Skeletal muscle satellite cell (primary cell): ENCODE measurements at regions not wholly inside any gene's neighbourhood (a gene's known extent, or its start where the extent isn't known, plus 50 kb on each side); places are given as distances from the start of the nearest gene placed in this dataset.

Experiments used
- H3K27me3 ChIP-seq: 2 replicates; pipeline ENCODE4 v1.7.0; 2013; ENCODE audit warnings: low read length; ENCODE audit not compliant: control insufficient read depth, insufficient read depth
- H3K36me3 ChIP-seq: 2 replicates; pipeline ENCODE4 v1.7.0; 2013; ENCODE audit warnings: mild to moderate bottlenecking, control low read depth, low read length; ENCODE audit not compliant: insufficient read depth
- H3K4me1 ChIP-seq: 2 replicates; pipeline ENCODE4 v1.7.0; 2013; ENCODE audit warnings: low read length; ENCODE audit not compliant: control insufficient read depth, insufficient read depth
- H3K4me2 ChIP-seq: 2 replicates; pipeline ENCODE4 v1.7.0; 2013; ENCODE audit warnings: mild to moderate bottlenecking, low read length
- H3K4me3 ChIP-seq: 2 replicates; pipeline ENCODE4 v1.7.0; 2013; ENCODE audit warnings: low read length
- H3K9ac ChIP-seq: 2 replicates; pipeline ENCODE4 v1.7.0; 2013; ENCODE audit warnings: mild to moderate bottlenecking, low read depth, low read length, moderate library complexity
- H3K9me3 ChIP-seq: replicated peaks from 2 replicates; pipeline ENCODE4 v1.7.0; 2013; ENCODE audit warnings: mild to moderate bottlenecking, control low read depth, low read length

- H3K4me2 ChIP-seq = no peak overlapping the region
Measured at GRCh38 chr10:76686201-76686600, 951.4 kb downstream of the KCNMA1 start.

GRCh38 chr10:76684968-76685367, 952.6 kb downstream of the KCNMA1 start:
- no peak overlapping the region for H3K4me3 ChIP-seq
- no peaks in the 10 kb centered on the region for H3K36me3 ChIP-seq
- H3K4me2 ChIP-seq = no peak overlapping the region
- H3K9ac ChIP-seq = no peak overlapping the region
- no peaks in the 10 kb centered on the region for H3K9me3 ChIP-seq
- peaks cover 17% of the 10 kb centered on the region for H3K27me3 ChIP-seq
- no peaks in the 10 kb centered on the region for H3K4me1 ChIP-seq

More at GRCh38 chr10:76686201-76686600, 951.4 kb downstream of the KCNMA1 start:
- no peaks in the 10 kb centered on the region for H3K36me3 ChIP-seq
- no peaks in the 10 kb centered on the region for H3K9me3 ChIP-seq
- peaks cover 14% of the 10 kb centered on the region for H3K27me3 ChIP-seq
- no peak overlapping the region for H3K4me3 ChIP-seq
- H3K9ac ChIP-seq = no peak overlapping the region
- H3K4me1 ChIP-seq = no peaks in the 10 kb centered on the region

GRCh38 chr10:76681153-76681552, 956.5 kb downstream of the KCNMA1 start:
- peaks cover 5% of the 10 kb centered on the region for H3K4me1 ChIP-seq
- peaks cover 26% of the 10 kb centered on the region for H3K27me3 ChIP-seq
- H3K4me3 ChIP-seq = no peak overlapping the region
- H3K36me3 ChIP-seq = no peaks in the 10 kb centered on the region
- H3K4me2 ChIP-seq = no peak overlapping the region
- H3K9me3 ChIP-seq = no peaks in the 10 kb centered on the region
- no peak overlapping the region for H3K9ac ChIP-seq

GRCh38 chr10:76679030-76679429, 958.6 kb downstream of the KCNMA1 start:
- H3K9me3 ChIP-seq = no peaks in the 10 kb centered on the region
- no peak overlapping the region for H3K9ac ChIP-seq
- H3K27me3 ChIP-seq = peaks cover 18% of the 10 kb centered on the region
- H3K4me1 ChIP-seq = peaks cover 10% of the 10 kb centered on the region
- no peaks in the 10 kb centered on the region for H3K36me3 ChIP-seq
- H3K4me3 ChIP-seq = no peak overlapping the region
- no peak overlapping the region for H3K4me2 ChIP-seq

GRCh38 chr10:76675951-76676587, 961.5 kb downstream of the KCNMA1 start:
- H3K4me3 ChIP-seq = no peak overlapping the region
- H3K36me3 ChIP-seq = no peaks in the 10 kb centered on the region

GRCh38 chr10:76675561-76675950, 962.1 kb downstream of the KCNMA1 start:
- peaks cover 18% of the 10 kb centered on the region for H3K27me3 ChIP-seq
- H3K9ac ChIP-seq = no peak overlapping the region

More at GRCh38 chr10:76675951-76676587, 961.5 kb downstream of the KCNMA1 start:
- Histone ChIP-seq H3K9me3 (no peaks in the 10 kb centered on the region), H3K4me1 (peaks cover 10% of the 10 kb centered on the region), H3K27me3 (peaks cover 18% of the 10 kb centered on the region), H3K4me2 (no peak overlapping the region), H3K9ac (no peak overlapping the region)

GRCh38 chr10:76667408-76668370, 969.9 kb downstream of the KCNMA1 start:
- H3K36me3 ChIP-seq = no peaks in the 10 kb centered on the region
- no peaks in the 10 kb centered on the region for H3K4me1 ChIP-seq
- H3K4me2 ChIP-seq = no peak overlapping the region
- H3K9me3 ChIP-seq = no peaks in the 10 kb centered on the region
- H3K27me3 ChIP-seq = no peaks in the 10 kb centered on the region
- no peak overlapping the region for H3K9ac ChIP-seq
- H3K4me3 ChIP-seq = no peak overlapping the region

More at GRCh38 chr10:76675561-76675950, 962.1 kb downstream of the KCNMA1 start:
- Histone ChIP-seq H3K4me2 (no peak overlapping the region), H3K4me3 (no peak overlapping the region), H3K36me3 (no peaks in the 10 kb centered on the region), H3K9me3 (no peaks in the 10 kb centered on the region), H3K4me1 (peaks cover 10% of the 10 kb centered on the region)

- Histone ChIP-seq H3K4me1 (no peaks in the 10 kb centered on the region), H3K9me3 (no peaks in the 10 kb centered on the region), H3K27me3 (no peaks in the 10 kb centered on the region), H3K9ac (no peak overlapping the region), H3K4me3 (no peak overlapping the region), H3K36me3 (no peaks in the 10 kb centered on the region), H3K4me2 (no peak overlapping the region)
Measured at GRCh38 chr10:76666891-76667290, 970.7 kb downstream of the KCNMA1 start.

GRCh38 chr10:76665029-76665428, 972.6 kb downstream of the KCNMA1 start:
- H3K4me3 ChIP-seq = no peak overlapping the region
- H3K36me3 ChIP-seq = no peaks in the 10 kb centered on the region
- no peaks in the 10 kb centered on the region for H3K27me3 ChIP-seq
- no peak overlapping the region for H3K4me2 ChIP-seq
- H3K9ac ChIP-seq = no peak overlapping the region
- H3K9me3 ChIP-seq = no peaks in the 10 kb centered on the region
- H3K4me1 ChIP-seq = no peaks in the 10 kb centered on the region

- H3K27me3 ChIP-seq = no peaks in the 10 kb centered on the region
- H3K36me3 ChIP-seq = no peaks in the 10 kb centered on the region
- H3K9ac ChIP-seq = no peak overlapping the region
- H3K4me3 ChIP-seq = no peak overlapping the region
- no peak overlapping the region for H3K4me2 ChIP-seq
- H3K4me1 ChIP-seq = no peaks in the 10 kb centered on the region
- no peaks in the 10 kb centered on the region for H3K9me3 ChIP-seq
Measured at GRCh38 chr10:76657337-76658012, 980.1 kb downstream of the KCNMA1 start.

GRCh38 chr10:76651154-76651553, 986.5 kb downstream of the KCNMA1 start:
- H3K9me3 ChIP-seq = no peaks in the 10 kb centered on the region
- no peaks in the 10 kb centered on the region for H3K27me3 ChIP-seq
- no peak overlapping the region for H3K9ac ChIP-seq
- H3K4me1 ChIP-seq = peaks cover 9% of the 10 kb centered on the region
- no peak overlapping the region for H3K4me2 ChIP-seq
- H3K36me3 ChIP-seq = no peaks in the 10 kb centered on the region
- H3K4me3 ChIP-seq = no peak overlapping the region
